Muscle of leg (tissue), 3 donors: ENCODE measurements at regions not wholly inside any gene's neighbourhood (a gene's known extent, or its start where the extent isn't known, plus 50 kb on each side); places are given as distances from the start of the nearest gene placed in this dataset.

Source experiments
- DNase-seq: peaks from one replicate; pipeline ENCODE4 v3.0.0; 2013
- H3K27ac ChIP-seq: one replicate; pipeline ENCODE4 v1.5.1; 2013; ENCODE audit warnings: mild to moderate bottlenecking, low read length, control low read depth
- H3K27me3 ChIP-seq: one replicate; pipeline ENCODE4 v1.6.1; 2013; ENCODE audit warnings: low read length; ENCODE audit not compliant: control insufficient read depth, insufficient read depth
- H3K36me3 ChIP-seq: one replicate; pipeline ENCODE4 v1.6.1; 2013; ENCODE audit warnings: low read length; ENCODE audit not compliant: control insufficient read depth, insufficient read depth
- H3K4me1 ChIP-seq: one replicate; pipeline ENCODE4 v1.6.1; 2013; ENCODE audit warnings: low read length; ENCODE audit not compliant: control insufficient read depth, insufficient read depth
- H3K4me3 ChIP-seq: one replicate; pipeline ENCODE4 v1.5.1; 2013; ENCODE audit warnings: low read length, control low read depth
- H3K9me3 ChIP-seq: replicated peaks from 2 replicates; pipeline ENCODE4 v1.6.1; 2013; ENCODE audit warnings: low read depth, low read length; ENCODE audit not compliant: control insufficient read depth
- WGBS: methylation state at CpG from one replicate; pipeline ENCODE4 v1.1.5; 2013; ENCODE audit warnings: missing lambda C conversion rate; ENCODE audit not compliant: insufficient coverage; 5-methylcytosine and 5-hydroxymethylcytosine counted together

GRCh38 chr18:39958876-39959275 lies 1996.2 kb upstream of the PIK3C3 start:
- no peaks in the 10 kb centered on the region for H3K27me3 ChIP-seq
- no peaks in the 10 kb centered on the region for H3K36me3 ChIP-seq
- no peaks in the 10 kb centered on the region for H3K4me1 ChIP-seq
- DNase-seq = no peak
- H3K4me3 ChIP-seq = no peak overlapping the region
- H3K27ac ChIP-seq = no peak overlapping the region
- WGBS = no CpG with 5 or more reads among the region's 1 CpG
- H3K9me3 ChIP-seq = no peaks in the 10 kb centered on the region

DNA sequence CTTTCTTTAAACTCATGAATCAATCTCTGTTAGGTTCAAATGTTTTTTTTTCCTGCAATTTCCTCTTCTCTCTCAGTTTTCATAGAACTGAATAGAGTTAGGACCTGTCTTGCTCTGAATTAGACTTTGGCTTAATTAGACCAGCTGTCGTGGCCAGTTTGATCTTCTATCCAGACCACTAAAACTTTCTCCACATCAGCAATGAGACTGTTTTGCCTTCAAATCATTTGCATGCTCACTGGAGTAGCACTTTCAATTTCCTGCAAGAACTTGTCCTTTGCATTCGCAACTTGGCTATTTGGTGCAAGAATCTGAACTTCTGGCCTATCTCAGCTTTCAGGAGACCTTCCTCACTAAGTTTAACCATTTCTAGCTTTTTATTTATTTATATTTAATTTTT lies 2002.2 kb upstream of the PIK3C3 start:
- H3K4me1 ChIP-seq = no peaks in the 10 kb centered on the region
- 87% methylated on average over 1 of the region's 2 CpGs for WGBS
- H3K27ac ChIP-seq = no peak overlapping the region
- no peaks in the 10 kb centered on the region for H3K27me3 ChIP-seq
- no peaks in the 10 kb centered on the region for H3K36me3 ChIP-seq
- DNase-seq = no peak
- no peaks in the 10 kb centered on the region for H3K9me3 ChIP-seq
- no peak overlapping the region for H3K4me3 ChIP-seq

GRCh38 chr18:39951142-39951720 lies 2003.8 kb upstream of the PIK3C3 start:
- DNase-seq = no peak
- Histone ChIP-seq H3K27ac (no peak overlapping the region), H3K27me3 (no peaks in the 10 kb centered on the region), H3K36me3 (no peaks in the 10 kb centered on the region), H3K4me1 (no peaks in the 10 kb centered on the region), H3K9me3 (no peaks in the 10 kb centered on the region), H3K4me3 (no peak overlapping the region)
- 95% methylated on average over 3 of the region's 4 CpGs for WGBS

DNA sequence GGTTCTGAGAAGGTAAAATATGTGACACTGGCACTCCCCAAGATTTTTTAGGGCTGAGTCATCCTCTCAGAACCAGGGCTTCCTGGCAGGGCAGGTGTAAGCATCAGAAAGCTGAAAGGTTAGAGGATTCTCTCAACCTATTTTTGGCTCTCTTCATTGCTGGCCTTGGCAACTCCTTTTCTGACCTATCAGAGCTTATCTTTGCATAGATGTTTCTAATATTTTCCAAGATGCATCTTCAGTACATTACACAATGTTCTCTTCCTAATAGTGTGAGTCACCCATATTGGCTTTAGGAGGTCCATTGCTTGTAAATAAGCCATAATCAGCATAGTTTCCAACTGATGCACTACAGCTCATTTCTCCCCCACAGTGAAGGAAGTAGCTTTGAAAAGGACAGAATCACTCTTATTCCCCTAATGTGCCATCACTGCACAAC lies 2008.4 kb upstream of the PIK3C3 start:
- H3K27ac ChIP-seq = no peak overlapping the region
- DNase-seq = peak; percentile 73

DNA sequence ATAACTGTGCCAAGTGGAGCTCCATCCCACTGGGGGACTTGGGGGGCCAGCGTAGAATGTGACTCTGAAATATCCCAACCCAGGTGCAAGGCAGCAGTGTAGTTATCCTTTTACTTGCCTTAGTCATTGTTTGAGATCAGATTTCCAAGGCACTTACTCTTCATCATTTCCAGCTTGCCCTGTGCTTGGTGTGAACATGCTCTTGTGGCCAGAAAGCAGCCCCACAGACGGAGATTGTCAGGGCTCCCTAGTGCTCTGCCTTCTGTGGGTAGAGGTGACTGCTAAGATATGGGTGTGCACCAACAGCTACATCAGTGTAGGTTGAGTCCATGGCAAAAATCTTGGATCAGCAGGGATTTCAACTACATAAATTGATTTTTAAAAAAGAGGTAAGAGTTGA lies 2010.0 kb upstream of the PIK3C3 start:
- H3K36me3 ChIP-seq = no peaks in the 10 kb centered on the region
- no peak overlapping the region for H3K4me3 ChIP-seq
- no peaks in the 10 kb centered on the region for H3K4me1 ChIP-seq
- no peak overlapping the region for H3K27ac ChIP-seq
- WGBS = 50% methylated on average over 2 of the region's 2 CpGs
- no peak for DNase-seq
- no peaks in the 10 kb centered on the region for H3K9me3 ChIP-seq
- no peaks in the 10 kb centered on the region for H3K27me3 ChIP-seq

More for the DNA sequence above, 2008.4 kb upstream of the PIK3C3 start:
- Histone ChIP-seq H3K36me3 (no peaks in the 10 kb centered on the region), H3K9me3 (no peaks in the 10 kb centered on the region), H3K4me3 (no peak overlapping the region), H3K27me3 (no peaks in the 10 kb centered on the region), H3K4me1 (no peaks in the 10 kb centered on the region)

DNA sequence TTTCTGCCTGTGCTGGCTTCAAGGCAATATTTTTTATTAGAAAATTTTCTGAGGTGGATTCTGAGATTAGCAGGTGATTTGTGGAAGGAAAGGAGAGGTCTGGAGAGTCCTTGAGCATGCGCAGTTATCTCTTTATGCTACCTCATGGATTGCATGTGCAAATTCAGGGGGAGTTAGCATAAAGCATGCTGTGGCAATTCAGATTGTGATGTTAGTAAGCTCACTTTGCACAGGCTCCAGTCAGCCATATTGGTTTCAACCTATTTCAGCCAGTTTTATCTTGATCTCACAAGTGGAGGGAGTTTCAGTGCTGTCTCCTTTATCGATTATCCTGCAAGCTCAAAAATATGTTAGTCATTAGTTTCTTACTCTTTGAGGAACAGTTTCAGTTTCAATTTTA lies 2012.3 kb upstream of the PIK3C3 start:
- Histone ChIP-seq H3K27ac (no peak overlapping the region), H3K9me3 (no peaks in the 10 kb centered on the region), H3K4me1 (no peaks in the 10 kb centered on the region), H3K27me3 (no peaks in the 10 kb centered on the region), H3K4me3 (no peak overlapping the region), H3K36me3 (no peaks in the 10 kb centered on the region)
- no peak for DNase-seq
- no CpG with 5 or more reads among the region's 2 CpGs for WGBS

DNA sequence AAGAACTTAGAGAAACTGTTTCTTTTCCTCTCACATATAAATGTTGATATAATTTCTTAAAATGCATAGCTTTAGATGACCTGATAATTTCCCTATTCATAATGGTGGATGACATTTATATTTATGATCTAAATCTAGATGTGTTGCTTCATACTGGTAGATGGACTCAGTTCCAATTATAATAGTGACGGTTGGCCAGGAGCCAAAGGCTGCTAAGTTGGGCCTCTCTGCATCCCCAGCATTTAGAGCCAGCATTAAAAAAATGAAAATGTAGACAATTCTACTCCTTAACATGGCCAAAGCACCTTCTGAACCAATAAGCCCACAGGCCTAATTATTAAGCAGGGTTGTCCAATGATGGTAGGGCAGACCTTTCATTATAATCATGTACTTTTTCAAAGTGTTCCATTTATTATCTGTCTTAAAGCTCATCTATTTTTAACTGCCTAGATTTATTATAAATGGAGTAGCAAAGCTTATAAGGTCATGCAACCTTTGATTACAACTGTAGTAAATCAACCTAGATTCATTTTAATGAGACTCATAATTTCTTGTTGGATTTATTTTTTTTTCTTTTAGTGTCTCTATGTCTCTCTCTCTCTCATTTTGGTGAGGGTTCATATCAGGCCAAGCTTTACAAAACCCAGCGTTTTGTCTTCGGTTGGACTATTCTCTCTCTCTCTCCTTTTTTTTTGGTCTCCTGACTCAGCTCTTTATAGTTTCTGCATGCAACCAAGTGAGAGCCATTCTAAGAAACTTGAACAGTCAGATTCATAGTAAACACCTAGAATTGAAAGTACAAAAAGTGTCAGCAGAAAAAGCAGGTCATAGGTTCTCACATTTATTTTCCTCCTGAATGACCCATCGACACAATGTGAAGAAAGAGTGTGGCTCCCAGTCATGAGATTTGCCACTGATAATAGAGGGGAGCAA lies 2016.1 kb upstream of the PIK3C3 start:
- Histone ChIP-seq H3K9me3 (no peaks in the 10 kb centered on the region), H3K27ac (no peak overlapping the region), H3K27me3 (no peaks in the 10 kb centered on the region), H3K36me3 (no peaks in the 10 kb centered on the region), H3K4me1 (no peaks in the 10 kb centered on the region), H3K4me3 (no peak overlapping the region)
- WGBS = 100% methylated on average over 1 of the region's 4 CpGs
- DNase-seq = peak; percentile 22

DNA sequence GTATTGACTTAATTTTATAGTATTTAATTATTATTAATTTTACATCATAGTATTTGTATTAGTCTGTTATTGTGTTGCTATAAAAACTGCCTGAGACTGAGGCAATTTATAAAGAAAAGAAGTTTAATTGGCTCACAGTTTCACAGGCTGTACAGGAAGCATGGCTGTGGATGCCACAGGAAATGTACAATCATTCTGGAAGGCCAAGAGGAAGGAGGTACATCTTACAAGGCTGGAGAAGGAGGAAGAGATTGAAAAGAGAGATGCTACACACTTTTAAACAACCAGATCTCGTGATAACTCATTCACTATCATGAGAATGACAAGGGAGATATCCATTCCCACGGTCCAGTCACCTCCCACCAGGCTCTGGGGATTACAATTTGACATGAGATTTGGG lies 2019.4 kb upstream of the PIK3C3 start:
- H3K4me3 ChIP-seq = no peak overlapping the region
- no peaks in the 10 kb centered on the region for H3K4me1 ChIP-seq
- DNase-seq = no peak
- WGBS = no CpG with 5 or more reads among the region's 2 CpGs
- H3K36me3 ChIP-seq = no peaks in the 10 kb centered on the region
- H3K27ac ChIP-seq = no peak overlapping the region
- no peaks in the 10 kb centered on the region for H3K27me3 ChIP-seq
- H3K9me3 ChIP-seq = no peaks in the 10 kb centered on the region

- Histone ChIP-seq H3K9me3 (no peaks in the 10 kb centered on the region), H3K4me1 (no peaks in the 10 kb centered on the region), H3K27ac (no peak overlapping the region), H3K4me3 (no peak overlapping the region), H3K36me3 (no peaks in the 10 kb centered on the region), H3K27me3 (no peaks in the 10 kb centered on the region)
- DNase-seq = no peak
- no CpG with 5 or more reads among the region's 2 CpGs for WGBS
Measured at GRCh38 chr18:39918847-39919246, 2036.2 kb upstream of the PIK3C3 start.

GRCh38 chr18:39913672-39914366 lies 2041.2 kb upstream of the PIK3C3 start:
- DNase-seq = no peak

More at GRCh38 chr18:39913672-39914366, 2041.2 kb upstream of the PIK3C3 start:
- H3K27me3 ChIP-seq = no peaks in the 10 kb centered on the region
- H3K9me3 ChIP-seq = peaks cover 7% of the 10 kb centered on the region
- H3K36me3 ChIP-seq = no peaks in the 10 kb centered on the region
- H3K4me1 ChIP-seq = no peaks in the 10 kb centered on the region
- H3K27ac ChIP-seq = no peak overlapping the region
- H3K4me3 ChIP-seq = no peak overlapping the region
- WGBS = 84% methylated on average over 3 of the region's 4 CpGs
